Endothelial cell of umbilical vein (primary cell): ENCODE measurements at regions not wholly inside any gene's neighbourhood (a gene's known extent, or its start where the extent isn't known, plus 50 kb on each side); places are given as distances from the start of the nearest gene placed in this dataset.
A peak's percentile ranks its signal among the peaks of the same experiment; 100 is the strongest.

ENCODE experiments used
- CTCF ChIP-seq, 2 donors: IDR thresholded peaks; 1 replicate in 1 of 2; 2 replicates in 1 of 2; pipeline ENCODE4 v1.5.1; 2011; ENCODE audit warnings: low read length in 2 of 2, mild to moderate bottlenecking in 2 of 2, moderate library complexity in 2 of 2, control low read depth in 1 of 2, inconsistent platforms in 1 of 2, low read depth in 1 of 2; ENCODE audit not compliant: insufficient read depth in 1 of 2; ENCODE audit errors: extremely low read depth in 1 of 2
- EZH2 ChIP-seq: IDR thresholded peaks from 2 replicates; pipeline ENCODE4 v1.6.1; 2012; ENCODE audit warnings: borderline replicate concordance, low read depth, mild to moderate bottlenecking, moderate library complexity, low read length, inconsistent platforms; ENCODE audit not compliant: severe bottlenecking
- POLR2A ChIP-seq: IDR thresholded peaks from 2 replicates; pipeline ENCODE4 v1.6.1; 2012; ENCODE audit warnings: low read depth, mild to moderate bottlenecking, control low read depth, low read length

- TF ChIP-seq CTCF (IDR thresholded peaks at IDR 0.05; ENCODE audit: extremely low read depth in 1 of 2, insufficient read depth in 1 of 2, low read depth in 1 of 2, low read length in 2 of 2) (peak; percentile 18 to 59), POLR2A (peak; percentile 56), EZH2 (no peak)
Measured at GRCh38 chr17:81345228-81346089, 49.8 kb upstream of the BAHCC1 start.
